GM10266 (cell line): ENCODE measurements at regions not wholly inside any gene's neighbourhood (a gene's known extent, or its start where the extent isn't known, plus 50 kb on each side); places are given as distances from the start of the nearest gene placed in this dataset.

Experiments used
- DNase-seq: peaks from one replicate; pipeline ENCODE4 v3.0.0; 2012; ENCODE audit errors: extremely low spot score
- CTCF ChIP-seq: IDR thresholded peaks from 2 replicates; pipeline ENCODE4 v1.5.1; 2012; ENCODE audit warnings: mild to moderate bottlenecking, low read depth; ENCODE audit not compliant: control insufficient read depth, insufficient read depth; ENCODE audit errors: missing control alignments

- no peak for TF ChIP-seq CTCF
- DNase-seq: no peak
These were observed 138.8 kb downstream of the GABRG1 start for GRCh38 chr4:45985038-45985437.

- no peak for DNase-seq
- no peak for TF ChIP-seq CTCF
These were observed 152.7 kb downstream of the GABRG1 start for GRCh38 chr4:45971108-45971507.

- DNase-seq: no peak
- TF ChIP-seq CTCF: no peak
These were observed 166.5 kb downstream of the GABRG1 start for GRCh38 chr4:45957353-45957752.

GRCh38 chr4:45954276-45954675 is 169.6 kb downstream of the GABRG1 start:
- DNase-seq: no peak
- no peak for TF ChIP-seq CTCF

- no peak for TF ChIP-seq CTCF
- no peak for DNase-seq
These were observed 172.7 kb downstream of the GABRG1 start for GRCh38 chr4:45951153-45951552.

- TF ChIP-seq CTCF: no peak
- no peak for DNase-seq
These were observed 177.2 kb downstream of the GABRG1 start for GRCh38 chr4:45946699-45947098.

GRCh38 chr4:45944000-45944399 is 179.9 kb downstream of the GABRG1 start:
- TF ChIP-seq CTCF: no peak
- no peak for DNase-seq
